Skeletal muscle cell (primary cell): ENCODE measurements at regions not wholly inside any gene's neighbourhood (a gene's known extent, or its start where the extent isn't known, plus 50 kb on each side); places are given as distances from the start of the nearest gene placed in this dataset.
A peak's percentile ranks its signal among the peaks of the same experiment; 100 is the strongest.

Experiments used
- DNase-seq: peaks from one replicate; pipeline ENCODE4 v3.0.0-alpha.2; 2010; ENCODE audit warnings: low read depth
- H3K4me3 ChIP-seq: 2 replicates; pipeline ENCODE4 v1.5.1; 2011; ENCODE audit warnings: low read depth, mild to moderate bottlenecking, control low read depth, low read length, moderate library complexity

DNA sequence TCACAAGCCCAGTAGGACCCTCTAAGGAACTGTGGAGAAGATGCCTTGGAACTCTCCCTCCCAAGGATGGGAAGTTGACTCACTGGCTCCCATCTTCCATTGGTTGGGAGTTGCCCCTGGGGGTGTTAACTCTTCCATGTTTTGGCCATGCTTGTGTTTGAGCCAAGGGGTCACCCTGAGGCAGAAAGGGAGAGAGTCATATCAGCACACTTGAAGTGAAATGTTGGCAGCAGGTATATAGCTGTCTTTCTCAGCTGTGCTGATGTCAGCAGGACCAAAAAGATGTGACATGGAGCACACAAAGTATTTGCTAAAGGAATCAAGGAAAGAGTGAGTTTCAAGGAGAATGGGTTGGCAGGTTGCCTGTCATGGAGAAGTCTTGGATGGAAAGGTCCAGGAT, 359.4 kb downstream of the RPS24 start:
- no peak for DNase-seq
- no peak overlapping the region for H3K4me3 ChIP-seq

DNA sequence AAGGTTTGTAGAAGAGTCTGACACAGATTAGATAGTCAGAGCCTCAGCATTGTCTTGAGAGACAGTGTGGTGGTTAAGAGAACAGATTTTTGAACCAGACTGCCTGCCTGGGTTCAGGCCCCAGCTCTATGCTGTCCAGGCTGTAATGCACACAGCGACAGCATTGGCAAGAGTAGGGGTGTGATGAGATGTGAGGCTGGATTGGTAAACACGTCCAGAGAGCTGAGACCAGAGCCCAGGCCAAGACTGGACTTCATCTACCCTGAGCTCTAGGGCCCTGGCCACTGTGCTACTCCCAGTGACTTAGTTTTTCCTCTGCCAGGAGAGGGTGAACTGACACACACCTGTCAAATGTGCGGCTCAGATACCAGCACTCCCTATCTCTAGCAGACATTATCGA, 360.4 kb downstream of the RPS24 start:
- no peak for DNase-seq
- H3K4me3 ChIP-seq = no peak overlapping the region

DNA sequence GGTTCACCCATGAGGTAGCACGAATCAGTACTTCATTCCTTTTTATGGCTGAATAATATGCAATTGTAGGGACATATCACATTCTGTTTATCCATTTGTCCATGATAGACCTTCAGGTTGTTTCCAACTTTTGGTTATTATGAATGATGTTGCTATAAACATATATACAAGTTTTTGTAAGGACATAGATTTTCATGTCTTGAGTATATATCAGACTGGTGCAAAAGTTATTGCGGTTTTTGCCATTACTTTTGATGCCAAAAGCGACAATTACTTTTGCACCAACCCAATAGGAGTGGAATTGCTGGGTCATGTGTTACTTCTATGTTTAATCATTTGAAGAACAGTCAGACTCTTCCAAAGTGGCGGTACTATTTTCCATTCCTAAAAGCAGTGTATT, 361.5 kb downstream of the RPS24 start:
- H3K4me3 ChIP-seq = no peak overlapping the region
- DNase-seq = no peak

DNA sequence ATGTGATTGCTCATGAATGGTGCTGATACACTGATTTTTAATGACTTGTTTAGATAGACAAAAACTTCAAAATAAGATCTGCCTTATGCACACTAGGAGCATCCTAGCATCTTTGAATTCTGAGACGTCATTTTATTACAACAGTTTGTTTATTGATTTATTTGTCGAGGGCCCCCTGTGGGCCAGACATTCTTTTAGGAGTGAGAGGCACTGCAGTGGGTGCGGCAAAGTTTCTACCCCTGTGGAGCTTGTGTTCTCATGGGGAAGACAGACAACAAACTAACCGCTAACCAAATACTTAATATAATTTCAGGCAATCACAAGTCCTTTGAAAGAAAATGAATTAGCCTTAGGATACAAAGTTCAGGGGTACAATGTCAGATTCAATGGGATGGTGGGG, 363.1 kb downstream of the RPS24 start:
- no peak for DNase-seq
- H3K4me3 ChIP-seq = no peak overlapping the region

DNA sequence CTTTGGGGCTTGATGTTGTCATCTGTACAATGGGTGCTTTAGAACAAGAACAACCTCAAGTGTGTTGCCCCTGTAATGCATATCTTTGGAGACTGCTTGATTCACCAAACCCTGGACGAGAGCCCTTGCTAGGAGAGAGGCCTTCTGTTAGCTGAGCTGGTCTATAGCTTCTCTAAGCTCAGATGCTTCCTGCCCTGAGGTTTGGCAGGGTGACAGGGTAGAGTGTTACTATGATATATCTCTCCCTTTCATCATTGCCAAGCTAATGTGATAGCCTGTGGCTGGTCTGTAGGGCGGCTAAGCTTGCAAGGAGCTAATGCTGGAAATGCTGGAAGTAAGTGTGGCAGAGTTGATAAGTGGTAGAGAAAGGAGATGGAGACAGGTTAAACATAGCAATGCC, 364.1 kb downstream of the RPS24 start:
- DNase-seq = no peak
- H3K4me3 ChIP-seq = no peak overlapping the region

DNA sequence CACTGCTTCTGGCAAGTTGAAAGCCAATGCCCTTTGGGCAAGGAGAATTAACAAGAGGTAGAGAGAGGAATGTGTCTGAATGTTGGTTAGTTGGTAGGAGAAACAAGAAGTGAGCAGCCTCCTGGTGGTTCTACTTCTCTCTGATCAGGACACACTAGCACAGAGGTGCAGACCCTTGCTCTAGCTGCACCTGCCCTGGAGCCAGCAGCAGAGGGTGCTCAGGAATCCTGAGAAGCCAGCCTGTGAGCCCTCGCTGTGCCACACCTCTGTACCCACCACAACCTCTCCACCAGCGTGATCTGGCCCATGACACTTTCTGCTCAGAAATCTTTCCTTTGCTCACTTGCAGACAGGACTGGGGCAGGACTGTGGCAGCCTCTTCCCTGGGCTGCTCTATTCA, 364.7 kb downstream of the RPS24 start:
- no peak overlapping the region for H3K4me3 ChIP-seq
- DNase-seq = no peak

DNA sequence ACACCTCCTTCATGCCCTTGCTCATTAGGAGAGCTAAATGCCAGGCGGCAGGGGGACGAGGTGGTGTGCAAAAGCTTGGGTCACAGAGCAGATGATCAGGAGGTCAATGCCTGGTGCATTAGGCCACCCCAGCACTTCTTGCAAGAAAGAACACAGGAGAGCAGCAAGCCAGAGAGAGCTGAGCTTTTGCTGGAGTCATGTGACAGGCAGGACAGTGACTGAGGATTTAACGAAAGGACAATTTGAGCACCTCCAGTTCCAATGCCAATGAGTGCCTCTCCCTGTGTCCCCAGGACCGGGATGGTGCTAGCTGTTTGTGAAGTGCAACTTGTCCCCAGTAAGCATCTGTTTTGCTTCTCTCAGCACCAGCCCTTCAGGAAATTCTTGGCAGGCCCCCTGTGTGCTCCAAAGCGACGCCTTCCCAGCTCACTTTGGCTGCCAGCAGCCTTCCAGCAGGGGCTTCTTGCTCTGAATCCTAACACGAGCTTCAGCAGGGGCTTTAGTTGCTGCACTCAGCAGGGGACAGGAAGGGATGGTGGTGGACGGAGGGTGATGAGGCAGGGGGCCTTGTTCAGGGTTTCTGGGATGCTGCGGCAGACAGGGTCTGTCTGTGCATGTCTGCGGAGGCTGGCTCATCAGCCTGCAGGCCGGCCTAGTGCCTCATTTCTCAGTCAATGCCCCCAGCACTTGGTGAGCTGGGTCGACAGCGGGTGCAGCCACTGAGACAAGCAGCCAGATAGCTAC, 368.1 kb downstream of the RPS24 start:
- H3K4me3 ChIP-seq = no peak overlapping the region
- DNase-seq = no peak

DNA sequence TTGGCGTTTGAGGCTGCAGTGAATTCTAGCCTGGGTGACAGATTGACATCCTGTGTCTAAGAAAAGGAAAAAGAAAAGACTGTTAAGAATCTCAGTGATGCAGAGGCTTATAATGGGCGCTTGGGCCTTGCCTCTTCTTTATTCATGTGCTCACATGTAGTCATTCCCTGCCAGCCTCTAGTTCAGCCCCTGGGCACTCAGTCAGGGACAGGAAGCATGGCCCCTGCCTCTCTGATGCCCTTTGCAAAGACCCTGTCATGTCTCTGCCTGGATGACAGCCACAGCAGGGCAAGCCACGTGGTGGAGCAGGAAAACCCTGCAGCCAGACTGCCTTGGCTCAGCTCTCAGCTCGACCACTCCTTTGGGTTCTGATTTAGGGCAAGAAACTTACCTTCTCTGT, 368.9 kb downstream of the RPS24 start:
- DNase-seq = no peak
- no peak overlapping the region for H3K4me3 ChIP-seq

DNA sequence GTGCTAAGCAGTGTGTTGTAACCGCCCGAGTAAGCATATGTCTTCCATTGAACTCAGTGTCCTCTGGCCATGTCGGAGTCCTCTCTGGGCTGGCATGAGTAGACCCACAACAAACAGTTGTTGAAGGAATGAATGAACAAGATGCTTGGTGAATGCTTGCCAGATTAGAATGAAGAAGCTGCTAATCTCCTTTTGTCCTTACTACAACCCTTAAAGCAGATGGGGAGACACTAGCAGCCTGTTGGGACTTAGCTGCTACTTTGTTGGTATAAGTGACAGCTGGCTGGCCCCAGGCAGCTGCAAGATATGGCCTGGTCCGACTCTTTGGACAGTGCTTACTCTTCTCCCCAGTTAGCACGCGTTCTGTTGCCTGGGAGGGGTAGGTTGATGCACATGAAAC, 370.1 kb downstream of the RPS24 start:
- DNase-seq = no peak
- H3K4me3 ChIP-seq = no peak overlapping the region

DNA sequence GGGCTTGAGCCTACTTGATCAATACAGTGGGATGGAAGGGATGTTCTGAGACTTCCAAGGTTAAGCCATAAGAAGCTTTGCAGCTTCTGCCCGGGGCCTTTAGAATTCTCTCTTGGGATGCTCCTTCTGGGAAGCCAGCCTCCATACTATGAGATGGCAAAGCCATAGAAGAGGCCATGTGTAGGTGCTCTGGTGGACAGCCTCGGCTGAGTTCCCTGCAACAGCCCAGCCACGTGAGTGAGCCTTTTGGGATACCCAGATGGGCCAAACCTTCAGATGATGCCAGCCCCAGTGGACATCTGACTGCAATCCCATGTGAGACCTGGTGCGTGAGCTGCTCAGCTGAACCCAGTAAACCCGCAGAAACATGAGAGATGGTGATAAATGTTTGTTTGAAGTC, 370.6 kb downstream of the RPS24 start:
- no peak for DNase-seq
- H3K4me3 ChIP-seq = no peak overlapping the region

DNA sequence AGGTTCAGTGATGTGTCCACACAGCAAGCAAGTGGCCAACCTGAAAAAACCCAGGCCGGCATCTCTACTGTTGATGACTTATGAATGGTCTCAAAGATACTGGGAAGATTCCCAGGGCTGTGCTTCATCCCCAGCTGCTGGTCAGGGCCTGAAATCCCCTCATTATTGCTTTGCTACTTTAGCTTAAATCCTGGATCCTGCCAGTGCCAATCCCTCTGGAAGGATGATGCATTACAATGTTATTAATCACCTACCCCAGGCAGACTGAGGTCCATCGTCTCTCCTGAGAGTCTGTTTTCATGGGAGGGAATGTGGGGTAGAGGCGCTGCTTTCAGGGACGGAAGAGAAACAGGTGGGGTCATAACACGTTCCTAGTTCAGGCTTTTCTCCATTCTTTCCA, 371.6 kb downstream of the RPS24 start:
- DNase-seq = no peak
- no peak overlapping the region for H3K4me3 ChIP-seq

DNA sequence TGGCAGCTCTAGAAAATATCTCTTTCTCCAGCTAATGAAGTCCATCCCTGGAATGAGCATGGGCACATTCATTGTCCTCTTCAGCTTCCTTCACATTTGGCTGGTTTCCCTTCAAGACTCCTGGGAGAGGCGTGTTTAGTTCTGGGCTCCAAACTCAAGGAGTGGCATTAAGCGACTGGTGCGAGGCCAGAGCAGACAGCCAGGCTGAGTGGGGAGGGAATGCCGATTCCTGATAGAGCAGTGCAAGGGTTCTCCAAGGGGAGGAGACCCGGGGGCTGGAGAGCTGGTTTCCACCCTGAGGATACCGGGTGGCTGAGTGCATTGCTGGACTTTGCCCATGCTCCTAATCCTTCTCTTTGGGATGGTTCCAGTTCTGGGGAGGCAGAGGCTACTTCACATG, 372.1 kb downstream of the RPS24 start:
- no peak overlapping the region for H3K4me3 ChIP-seq
- DNase-seq = no peak

DNA sequence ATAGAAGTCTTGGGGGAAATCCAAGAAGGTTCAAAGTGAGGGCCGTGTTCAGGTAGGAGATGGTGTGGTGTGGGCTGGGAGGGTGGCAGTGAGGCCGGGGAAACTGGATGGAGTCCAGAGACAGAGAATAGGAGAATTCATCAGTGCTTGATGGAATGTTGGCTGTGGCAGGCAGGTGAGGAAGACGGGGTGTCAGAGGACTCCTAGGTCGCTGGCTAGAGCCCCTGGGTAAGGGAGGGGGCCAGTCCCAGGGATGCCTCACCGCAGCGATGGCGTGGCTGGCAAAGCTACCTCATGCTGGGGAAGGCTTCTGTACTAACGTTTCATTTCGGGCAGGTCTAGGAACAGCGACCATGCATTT, 373.0 kb downstream of the RPS24 start:
- no peak for DNase-seq
- H3K4me3 ChIP-seq = peak overlapping the region; percentile 40

DNA sequence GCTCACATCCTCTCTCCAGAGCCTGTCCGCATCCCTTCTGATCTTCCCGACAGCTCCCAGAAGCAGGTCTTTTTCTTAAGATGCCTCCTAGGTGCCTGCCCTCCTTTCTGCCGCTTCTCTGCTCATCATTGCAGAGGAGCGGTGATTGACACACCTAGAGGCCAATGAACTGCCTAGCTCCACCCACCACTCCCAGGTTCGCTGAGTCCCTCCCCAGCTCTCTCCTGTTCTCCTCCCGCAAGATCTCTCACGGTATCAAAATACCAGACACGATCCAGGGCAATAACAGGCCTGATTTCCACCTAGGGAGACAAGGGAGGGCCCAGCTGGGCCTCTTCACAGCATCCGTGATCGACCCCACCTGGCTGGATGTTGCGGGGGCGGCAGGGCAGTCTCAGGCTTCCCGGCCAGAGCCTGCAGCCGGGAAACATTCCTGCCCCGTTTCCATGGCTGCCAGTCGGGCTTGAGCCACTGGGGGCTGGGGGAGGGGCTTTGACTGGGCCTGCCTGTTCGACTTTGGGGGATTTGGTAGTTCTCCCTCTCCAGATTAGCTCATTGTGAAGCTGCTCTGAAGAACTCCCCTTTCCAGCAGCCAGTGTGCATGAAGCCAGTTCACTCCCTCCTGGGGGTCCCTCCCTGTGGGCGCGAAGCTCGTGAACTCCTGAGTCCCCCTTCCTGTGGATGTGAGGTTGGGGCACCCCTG, 373.5 kb downstream of the RPS24 start:
- peak overlapping the region; percentile 40 for H3K4me3 ChIP-seq
- DNase-seq = peak; percentile 68

DNA sequence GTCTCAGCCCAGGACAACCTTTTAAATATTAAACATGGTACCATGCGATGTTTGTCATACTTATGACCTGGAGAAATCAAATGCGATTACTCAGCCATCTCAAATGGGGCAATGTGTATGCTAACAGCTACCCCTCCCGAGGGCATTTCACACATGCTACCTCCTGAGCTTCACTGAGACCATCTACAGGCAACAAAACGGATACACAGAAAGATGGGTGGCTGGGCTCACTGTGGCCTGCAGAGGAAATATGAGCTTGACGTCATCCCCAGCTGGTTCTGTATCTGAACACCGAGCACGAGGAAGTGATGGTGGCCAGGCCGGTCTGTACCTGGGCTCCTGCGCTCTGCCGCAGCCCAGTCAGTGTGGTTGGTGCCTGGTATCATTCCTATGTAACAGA, 374.3 kb downstream of the RPS24 start:
- no peak overlapping the region for H3K4me3 ChIP-seq
- DNase-seq = no peak

DNA sequence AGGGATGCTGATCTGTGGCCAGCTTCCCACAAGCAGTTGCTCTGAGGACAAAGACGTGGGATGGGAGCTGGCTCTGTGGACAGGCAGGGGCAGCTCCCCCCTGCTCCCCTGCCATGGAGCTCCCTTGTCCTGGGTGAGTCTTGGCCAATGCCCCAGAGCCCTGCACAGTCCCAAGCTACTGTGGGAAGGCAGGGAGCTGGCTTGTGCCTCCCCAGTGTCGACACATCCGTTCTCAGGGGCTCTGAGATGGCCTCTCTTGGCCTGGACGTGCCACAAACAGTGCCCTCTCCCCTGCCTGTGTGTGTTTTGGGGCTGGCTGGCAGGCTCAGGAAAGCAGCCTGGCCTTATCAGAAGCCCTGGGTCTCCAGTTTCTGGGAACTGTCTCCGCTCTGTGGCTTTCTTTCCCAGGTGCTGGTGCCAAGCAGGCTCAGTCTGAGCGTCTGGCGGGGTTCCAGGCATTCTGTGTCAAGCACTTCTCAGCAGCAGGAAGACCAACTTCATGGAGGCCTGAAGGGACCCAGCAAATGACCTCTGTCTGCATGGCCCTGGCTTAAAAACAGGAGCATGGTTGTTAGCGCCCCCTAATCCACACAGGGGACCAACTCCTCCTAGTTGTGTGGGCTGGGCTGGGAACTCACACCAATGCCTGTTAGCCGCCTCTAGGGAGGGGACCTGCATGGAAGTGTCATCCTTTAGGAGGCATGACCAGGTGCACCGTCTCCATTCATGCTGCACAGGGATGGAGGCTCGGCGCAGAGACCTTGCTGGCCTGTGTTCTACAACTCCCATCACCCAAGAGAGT, 375.2 kb downstream of the RPS24 start:
- H3K4me3 ChIP-seq = no peak overlapping the region
- DNase-seq = no peak

DNA sequence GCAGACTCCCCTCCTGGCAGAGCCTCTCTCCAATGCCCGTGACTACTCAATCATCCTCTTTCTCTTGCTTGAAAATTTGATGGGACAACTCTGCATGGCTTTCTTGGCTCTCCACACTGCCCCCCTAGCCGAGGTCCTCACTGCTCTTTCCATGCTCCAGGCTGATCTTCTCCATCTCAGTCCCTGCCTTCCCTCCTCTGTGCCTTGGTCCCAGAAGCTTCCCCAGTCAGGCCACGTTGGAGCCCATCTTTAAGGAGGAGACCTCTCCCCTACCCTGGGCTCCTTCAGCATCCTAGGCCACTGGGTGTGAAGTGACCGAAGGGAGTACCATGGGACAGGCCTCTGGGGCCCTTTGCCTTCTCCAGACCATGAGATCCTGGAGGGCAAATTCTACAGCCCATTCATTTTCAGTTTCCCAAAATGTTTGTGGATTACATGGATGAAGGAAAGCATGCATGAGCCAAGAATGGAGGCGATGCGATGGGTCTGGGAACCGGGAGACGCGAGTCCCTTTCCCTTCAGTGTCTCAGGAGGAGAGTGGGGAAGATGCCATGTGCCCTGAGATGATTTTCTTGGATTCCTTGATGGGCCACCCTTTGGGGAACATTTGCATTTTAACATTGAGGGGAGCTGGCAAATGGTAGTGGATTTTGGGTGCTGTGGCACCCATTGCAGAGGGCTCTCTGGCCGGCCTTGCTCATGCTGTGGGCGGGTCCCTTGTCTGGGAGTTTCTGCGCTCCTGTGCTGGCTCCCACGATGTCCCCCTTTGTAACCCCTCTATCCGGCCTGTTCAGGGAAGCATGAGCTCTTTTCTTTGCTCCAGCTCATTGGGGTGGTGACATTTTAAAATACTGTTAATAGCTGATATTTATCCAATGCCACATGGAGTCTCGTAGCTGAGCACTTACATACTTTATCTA, 376.6 kb downstream of the RPS24 start:
- no peak overlapping the region for H3K4me3 ChIP-seq
- no peak for DNase-seq

DNA sequence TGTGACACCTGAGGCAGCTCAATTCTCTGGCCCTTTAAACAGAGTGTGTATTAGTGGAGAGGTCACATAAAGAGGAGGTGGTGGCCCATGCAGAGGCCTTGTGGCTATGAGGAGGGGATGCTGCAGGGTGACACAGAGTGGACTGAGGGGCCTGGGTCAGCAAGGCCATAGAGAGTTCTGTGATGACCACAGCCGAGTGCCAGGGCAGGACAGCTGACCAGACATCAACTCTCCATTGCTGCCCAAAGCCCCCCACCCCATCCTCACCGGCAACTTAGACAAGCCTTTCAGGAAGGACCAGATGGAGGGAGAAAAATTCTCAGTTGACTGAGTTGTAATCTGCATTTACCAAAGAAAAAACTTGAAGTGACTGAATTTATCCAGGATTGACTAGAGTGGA, 378.1 kb downstream of the RPS24 start:
- no peak for DNase-seq
- H3K4me3 ChIP-seq = no peak overlapping the region

DNA sequence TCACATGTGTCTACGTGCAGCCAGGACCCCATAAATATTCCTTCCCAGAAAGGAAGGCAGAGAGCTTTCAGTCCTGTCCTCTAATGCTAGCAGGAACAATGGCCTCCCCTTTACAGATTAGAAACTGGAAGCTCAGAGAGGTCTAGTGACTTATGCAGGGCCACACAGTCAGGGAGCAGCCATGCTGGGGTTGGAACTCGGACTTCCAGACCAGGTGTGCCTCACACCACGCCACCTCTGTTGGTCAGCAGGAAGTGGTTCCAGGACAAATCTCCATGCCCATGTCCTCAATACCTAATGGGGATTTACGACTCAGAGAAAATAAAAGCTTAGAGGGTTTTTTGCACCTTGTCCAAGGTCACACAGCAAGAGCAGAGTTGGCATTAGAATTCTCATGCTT, 378.9 kb downstream of the RPS24 start:
- no peak overlapping the region for H3K4me3 ChIP-seq
- DNase-seq = no peak
